Endothelial cell of umbilical vein (primary cell): ENCODE measurements at regions not wholly inside any gene's neighbourhood (a gene's known extent, or its start where the extent isn't known, plus 50 kb on each side); places are given as distances from the start of the nearest gene placed in this dataset.

Source experiments
- BruUV-seq: library from RNA; stranded (reverse); fragments of 400-500 nt; replicated peaks from 2 replicates; lab custom pipeline; 2021; lab: Mats Ljungman, UMichigan
- CTCF ChIA-PET: fragments of 300-600, 350-600 bp; sonication (Branson Sonifier 250); formaldehyde crosslinking; loops from one replicate; lab custom pipeline; 2021; ENCODE audit warnings: antibody characterized with exemption, inconsistent platforms; lab: Charles Lee
- POLR2A ChIA-PET: fragments of 300-600, 350-600 bp; sonication (Branson Sonifier 250); formaldehyde crosslinking; loops from one replicate; lab custom pipeline; 2021; ENCODE audit warnings: antibody characterized with exemption, inconsistent platforms; lab: Charles Lee
- DNase-seq: peaks from one replicate; pipeline ENCODE4 v3.0.0-alpha.2; 2011; ENCODE audit warnings: low read depth, low spot score
- FAIRE-seq: peaks from 2 replicates; lab custom pipeline; 2011; peaks lifted over from hg19 to GRCh38; lab: Jason Lieb, UNC
- H2AFZ ChIP-seq: 2 replicates; pipeline ENCODE4 v1.6.0; 2012; ENCODE audit warnings: low read depth, low read length, control low read depth, inconsistent platforms
- H3K27ac ChIP-seq: 2 replicates; pipeline ENCODE4 v1.5.1; 2011; ENCODE audit warnings: low read depth, mild to moderate bottlenecking, control low read depth, low read length, moderate library complexity; ENCODE audit not compliant: insufficient read depth
- H3K27me3 ChIP-seq, 2 experiments: 2 replicates each; pipeline versions ENCODE4 v1.6.0 to v1.6.1; 2011; ENCODE audit warnings: low read length in 2 of 2, mixed read lengths in 1 of 2; ENCODE audit not compliant: control insufficient read depth in 2 of 2, insufficient read depth in 2 of 2
- H3K36me3 ChIP-seq, 2 experiments: 2 replicates in 1 of 2; 3 replicates in 1 of 2; pipeline ENCODE4 v1.5.1; 2011; ENCODE audit warnings: low read length in 2 of 2, mild to moderate bottlenecking in 1 of 2, moderate library complexity in 1 of 2; ENCODE audit not compliant: control insufficient read depth in 2 of 2, insufficient read depth in 2 of 2; ENCODE audit errors: extremely low read depth in 1 of 2
- H3K4me1 ChIP-seq: 3 replicates; pipeline ENCODE4 v1.5.1; 2011; ENCODE audit warnings: mild to moderate bottlenecking, low read length; ENCODE audit not compliant: control insufficient read depth, insufficient read depth; ENCODE audit errors: extremely low read depth
- H3K4me2 ChIP-seq: 2 replicates; pipeline ENCODE4 v1.6.1; 2011; ENCODE audit warnings: low read length, control low read depth, mixed read lengths; ENCODE audit not compliant: insufficient read depth
- H3K4me3 ChIP-seq, 3 experiments: fragments of 200-600 bp in 1 of 3; sonication (generic), shearing (Covaris generic) in 1 of 3; replicated peaks in 1 of 3; 2 replicates each; pipeline ENCODE4 v1.5.1; 2011 to 2016; ENCODE audit warnings: control low read depth in 3 of 3, low read length in 3 of 3, mild to moderate bottlenecking in 2 of 3, inconsistent platforms in 1 of 3, low read depth in 1 of 3, moderate library complexity in 1 of 3; ENCODE audit not compliant: insufficient read depth in 1 of 3
- H3K79me2 ChIP-seq: 2 replicates; pipeline ENCODE4 v1.6.0; 2012; ENCODE audit warnings: low read length, inconsistent platforms; ENCODE audit not compliant: control insufficient read depth, insufficient read depth
- H3K9ac ChIP-seq: replicated peaks from 2 replicates; pipeline ENCODE3; 2011; ENCODE audit warnings: low read length, control low read depth; ENCODE audit not compliant: insufficient read depth; ENCODE audit errors: extremely low read depth
- H3K9me1 ChIP-seq: replicated peaks from 3 replicates; pipeline ENCODE4 v1.6.0; 2011; ENCODE audit warnings: mild to moderate bottlenecking, low read length; ENCODE audit not compliant: control insufficient read depth, insufficient read depth; ENCODE audit errors: extremely low read depth
- H3K9me3 ChIP-seq: replicated peaks from 2 replicates; pipeline ENCODE4 v1.5.1; 2012; ENCODE audit warnings: low read length, inconsistent platforms; ENCODE audit not compliant: control insufficient read depth, insufficient read depth
- H4K20me1 ChIP-seq: replicated peaks from 2 replicates; pipeline ENCODE3; 2011; ENCODE audit warnings: mild to moderate bottlenecking, low read length; ENCODE audit not compliant: control insufficient read depth, insufficient read depth; ENCODE audit errors: extremely low read depth
- CTCF ChIP-seq, 2 donors: IDR thresholded peaks; 1 replicate in 1 of 2; 2 replicates in 1 of 2; pipeline ENCODE4 v1.5.1; 2011; ENCODE audit warnings: low read length in 2 of 2, mild to moderate bottlenecking in 2 of 2, moderate library complexity in 2 of 2, control low read depth in 1 of 2, inconsistent platforms in 1 of 2, low read depth in 1 of 2; ENCODE audit not compliant: insufficient read depth in 1 of 2; ENCODE audit errors: extremely low read depth in 1 of 2
- EZH2 ChIP-seq: IDR thresholded peaks from 2 replicates; pipeline ENCODE4 v1.6.1; 2012; ENCODE audit warnings: borderline replicate concordance, low read depth, mild to moderate bottlenecking, moderate library complexity, low read length, inconsistent platforms; ENCODE audit not compliant: severe bottlenecking
- FOS ChIP-seq: IDR thresholded peaks from 2 replicates; pipeline ENCODE4 v1.6.1; 2011; ENCODE audit warnings: mild to moderate bottlenecking, low read length, moderate library complexity, borderline replicate concordance; ENCODE audit not compliant: insufficient read depth
- GATA2 ChIP-seq: IDR thresholded peaks from 2 replicates; pipeline ENCODE4 v1.7.0; 2011; ENCODE audit warnings: low read depth, mild to moderate bottlenecking, moderate library complexity, mixed read lengths, low read length; ENCODE audit not compliant: insufficient read length, insufficient read depth
- JUN ChIP-seq: IDR thresholded peaks from 2 replicates; pipeline ENCODE4 v1.6.1; 2011; ENCODE audit warnings: borderline replicate concordance, low read depth; ENCODE audit not compliant: insufficient read length, insufficient read depth
- MAX ChIP-seq: IDR thresholded peaks from 2 replicates; pipeline ENCODE4 v1.6.1; 2011; ENCODE audit not compliant: insufficient read depth, insufficient read length
- MYC ChIP-seq: IDR thresholded peaks from one replicate; pipeline ENCODE4 v1.6.1; 2011; ENCODE audit warnings: mild to moderate bottlenecking, low read depth, low read length
- POLR2A ChIP-seq: IDR thresholded peaks from 2 replicates; pipeline ENCODE4 v1.6.1; 2012; ENCODE audit warnings: low read depth, mild to moderate bottlenecking, control low read depth, low read length
- POLR2AphosphoS5 ChIP-seq: IDR thresholded peaks from 2 replicates; pipeline ENCODE4 v1.6.1; 2012; ENCODE audit warnings: low read depth, mild to moderate bottlenecking, control low read depth, low read length, moderate library complexity; ENCODE audit not compliant: insufficient read depth
- dilution Hi-C: fragments of 300-500 bp; cut with MboI; formaldehyde crosslinking; loops from one replicate; pipeline ENCODE4 v1.15.0; 2019; ENCODE audit warnings: low sequenced_read_pairs; ENCODE audit not compliant: extremely low pct_ligation_motif_present
- intact Hi-C: fragments of 100-400 bp; cut with micrococcal nuclease; formaldehyde crosslinking; loops from one replicate; pipeline ENCODE4 v1.10.0; 2022

GRCh38 chr4:79199743-79200142, 126.1 kb downstream of the NAA11 start:
- Histone ChIP-seq H3K4me3 (no peak overlapping the region), H2AFZ (no peak overlapping the region), H3K79me2 (no peaks in the 10 kb centered on the region), H3K27ac (no peak overlapping the region), H3K9ac (no peak overlapping the region), H3K9me1 (no peaks in the 10 kb centered on the region), H3K36me3 (no peaks in the 10 kb centered on the region), H4K20me1 (no peaks in the 10 kb centered on the region), H3K4me1 (no peaks in the 10 kb centered on the region), H3K27me3 (no peaks in the 10 kb centered on the region), H3K4me2 (no peak overlapping the region), H3K9me3 (no peaks in the 10 kb centered on the region)
- BruUV-seq: no TSS peak
- DNase-seq (no peak), FAIRE-seq (no peak)
- intact Hi-C loops: no loop called here
- dilution Hi-C loops: no loop called here
- TF ChIP-seq GATA2 (no peak), FOS (no peak), JUN (no peak), POLR2A (no peak), CTCF (IDR thresholded peaks at IDR 0.05; ENCODE audit: extremely low read depth in 1 of 2, insufficient read depth in 1 of 2, low read depth in 1 of 2, low read length in 2 of 2) (no peak), MAX (no peak), POLR2AphosphoS5 (no peak), EZH2 (no peak), MYC (no peak)
- POLR2A ChIA-PET: no interaction called here
- CTCF ChIA-PET: no interaction called here
